ENCODE measurements at regions not wholly inside any gene's neighbourhood (a gene's known extent, or its start where the extent isn't known, plus 50 kb on each side); places are given as distances from the start of the nearest gene placed in this dataset.

DNA sequence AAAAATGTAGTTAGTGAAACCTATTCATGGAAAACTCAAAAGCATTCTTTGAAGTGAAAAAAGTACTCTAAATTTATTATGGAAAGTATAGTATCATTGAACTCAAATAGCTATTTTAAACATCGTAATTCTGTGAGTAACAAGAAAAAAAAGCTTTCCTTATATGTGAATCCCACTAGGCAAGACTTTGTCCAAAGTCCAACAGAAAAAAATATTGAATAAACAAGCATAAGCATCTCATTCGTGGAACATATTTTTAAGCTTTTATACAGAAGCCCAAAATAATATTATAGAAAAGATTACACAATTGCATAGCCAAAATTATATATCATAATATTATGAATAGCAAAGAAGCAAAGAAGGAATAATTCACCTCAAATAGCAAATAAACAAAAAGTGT is 79.4 kb upstream of the IFNE start:
- no peak for DNase-seq

DNA sequence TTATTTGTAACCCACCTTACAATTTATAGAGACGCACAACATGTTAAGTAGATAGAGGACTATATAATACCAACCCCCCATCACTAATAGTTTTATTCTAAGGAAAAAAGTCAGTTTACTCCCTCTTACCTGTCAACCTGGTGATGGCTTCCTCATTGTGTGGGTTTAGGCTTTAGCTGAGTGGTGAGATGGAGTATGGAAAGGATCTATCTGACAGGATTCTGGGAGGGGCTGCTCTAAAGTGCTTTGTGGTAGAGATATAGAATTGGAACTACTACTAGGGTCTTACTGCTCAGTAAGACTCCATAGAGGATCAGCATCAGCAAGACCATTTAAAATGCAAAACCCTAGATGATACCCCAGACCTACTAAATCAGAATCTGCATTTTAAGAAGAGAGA is 82.1 kb upstream of the IFNE start:
- no peak for DNase-seq

DNA sequence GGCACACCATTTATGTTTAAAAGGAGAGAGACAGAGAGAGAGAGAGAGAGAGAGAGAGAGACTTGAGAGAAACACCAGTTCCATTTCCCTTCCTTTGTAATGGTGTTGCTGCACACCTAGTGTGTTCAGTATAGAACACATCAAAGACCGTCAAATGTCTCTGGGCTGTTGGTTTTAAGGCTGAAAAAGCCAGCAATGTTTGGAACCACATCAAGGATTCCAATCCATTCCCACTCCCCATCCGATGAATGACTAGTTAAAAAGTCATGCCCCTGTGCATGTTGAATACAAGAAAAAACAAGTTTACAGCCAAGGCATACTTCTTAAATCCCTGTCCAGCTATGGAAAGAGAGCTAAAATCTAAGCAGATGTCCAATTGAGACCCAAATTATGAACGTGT is 83.0 kb upstream of the IFNE start:
- DNase-seq = no peak

DNA sequence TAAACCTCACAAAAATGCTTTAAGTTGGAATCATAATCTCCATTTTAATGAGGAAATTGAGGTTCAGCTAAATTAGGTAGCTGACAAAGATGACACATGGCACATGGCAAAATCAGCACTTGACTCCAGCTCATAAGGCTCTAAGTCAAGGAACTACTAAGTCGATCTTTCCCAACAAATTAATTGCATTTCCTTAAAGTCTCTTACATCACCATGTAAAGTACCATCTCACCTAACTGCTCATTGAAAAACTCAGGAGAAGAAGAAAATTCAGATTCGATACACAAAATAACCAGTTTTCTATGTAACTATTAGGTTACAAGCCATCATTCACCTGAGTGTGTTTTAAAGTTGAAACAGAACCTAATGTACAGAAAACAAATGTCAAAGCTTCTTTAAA is 85.8 kb upstream of the IFNE start:
- no peak for DNase-seq

DNA sequence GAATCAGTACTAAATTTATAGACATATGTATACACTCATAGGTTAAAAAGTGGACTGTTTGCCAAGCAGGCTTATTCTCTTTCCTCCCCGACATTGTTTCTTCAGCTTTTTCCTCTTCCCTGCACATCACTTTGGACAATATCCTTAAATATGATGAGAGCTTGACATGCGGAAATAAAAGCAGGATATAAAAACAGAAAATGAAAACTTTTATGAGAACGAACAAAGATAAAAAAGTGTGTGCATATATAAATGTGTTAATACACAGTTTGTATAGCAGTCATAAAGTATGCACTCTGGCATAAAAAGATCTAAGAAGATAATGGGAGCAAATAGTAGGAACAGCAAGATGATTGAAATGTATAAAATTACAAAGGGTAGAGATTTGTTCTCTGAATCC is 86.4 kb upstream of the IFNE start:
- DNase-seq = no peak

DNA sequence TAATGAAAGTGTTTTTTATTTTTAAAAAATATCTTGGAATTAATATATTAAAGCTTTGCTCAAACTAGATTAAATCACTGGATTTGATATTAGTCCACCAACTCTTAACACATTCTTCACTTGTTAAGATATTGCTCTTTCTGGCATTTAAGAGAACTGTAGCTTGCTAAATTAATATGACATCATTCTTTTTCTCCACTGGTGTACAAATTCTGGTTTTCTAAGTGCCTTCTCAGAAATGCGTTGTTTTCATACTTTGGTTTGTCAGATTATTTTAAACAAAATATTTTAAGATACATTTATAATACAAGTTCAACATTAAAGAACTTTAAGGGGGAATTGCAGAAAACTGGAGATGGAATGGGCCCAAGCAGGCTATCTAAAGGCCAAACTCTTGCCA is 87.6 kb upstream of the IFNE start:
- no peak for DNase-seq

DNA sequence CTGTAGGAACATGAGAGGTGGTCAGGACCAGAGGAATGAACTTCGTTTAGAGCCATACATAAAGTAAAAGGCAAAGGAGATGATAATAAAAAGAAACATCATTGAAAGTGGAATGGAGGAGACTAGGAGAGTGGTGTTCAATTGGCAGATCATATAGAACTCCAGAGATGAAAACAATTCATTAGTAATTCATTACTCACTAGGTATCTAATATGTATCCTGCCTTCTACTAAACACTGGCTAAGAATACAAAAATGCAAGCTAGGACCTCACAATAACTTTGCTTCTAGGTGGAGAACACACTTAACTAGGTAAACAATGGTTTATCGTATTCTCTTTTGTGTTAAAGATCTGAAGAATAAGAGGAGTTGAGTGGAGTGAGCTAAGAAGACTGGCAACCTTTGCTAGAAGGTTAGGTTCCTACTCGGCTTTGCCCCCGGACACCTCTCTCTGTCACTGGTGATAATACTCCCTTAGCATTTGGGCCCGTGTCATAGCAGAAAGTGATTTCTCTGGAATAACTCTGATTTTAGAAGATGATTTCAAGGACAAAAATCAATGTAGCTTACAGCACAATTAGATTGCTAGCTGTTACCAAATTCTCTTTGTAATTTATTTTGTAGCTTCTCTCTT is 88.6 kb upstream of the IFNE start:
- no peak for DNase-seq

DNA sequence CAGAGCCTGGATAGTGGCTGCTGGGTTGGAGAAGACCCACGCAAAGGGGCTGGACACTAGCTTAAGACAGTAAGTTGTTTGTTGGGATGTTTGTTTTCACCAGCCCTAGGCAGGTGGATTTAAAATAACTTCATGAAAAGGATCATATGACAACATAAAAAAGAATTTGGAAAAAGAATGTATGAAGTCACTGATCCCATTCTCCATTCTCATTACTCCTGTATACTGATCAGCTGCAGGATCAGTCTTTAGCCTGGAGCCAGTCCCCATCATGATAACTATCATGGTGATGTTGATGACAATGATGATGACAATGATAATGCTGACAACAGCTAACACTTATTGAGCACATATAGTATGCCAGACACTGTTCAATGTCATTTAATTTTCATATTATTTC is 92.1 kb upstream of the IFNE start:
- no peak for DNase-seq

DNA sequence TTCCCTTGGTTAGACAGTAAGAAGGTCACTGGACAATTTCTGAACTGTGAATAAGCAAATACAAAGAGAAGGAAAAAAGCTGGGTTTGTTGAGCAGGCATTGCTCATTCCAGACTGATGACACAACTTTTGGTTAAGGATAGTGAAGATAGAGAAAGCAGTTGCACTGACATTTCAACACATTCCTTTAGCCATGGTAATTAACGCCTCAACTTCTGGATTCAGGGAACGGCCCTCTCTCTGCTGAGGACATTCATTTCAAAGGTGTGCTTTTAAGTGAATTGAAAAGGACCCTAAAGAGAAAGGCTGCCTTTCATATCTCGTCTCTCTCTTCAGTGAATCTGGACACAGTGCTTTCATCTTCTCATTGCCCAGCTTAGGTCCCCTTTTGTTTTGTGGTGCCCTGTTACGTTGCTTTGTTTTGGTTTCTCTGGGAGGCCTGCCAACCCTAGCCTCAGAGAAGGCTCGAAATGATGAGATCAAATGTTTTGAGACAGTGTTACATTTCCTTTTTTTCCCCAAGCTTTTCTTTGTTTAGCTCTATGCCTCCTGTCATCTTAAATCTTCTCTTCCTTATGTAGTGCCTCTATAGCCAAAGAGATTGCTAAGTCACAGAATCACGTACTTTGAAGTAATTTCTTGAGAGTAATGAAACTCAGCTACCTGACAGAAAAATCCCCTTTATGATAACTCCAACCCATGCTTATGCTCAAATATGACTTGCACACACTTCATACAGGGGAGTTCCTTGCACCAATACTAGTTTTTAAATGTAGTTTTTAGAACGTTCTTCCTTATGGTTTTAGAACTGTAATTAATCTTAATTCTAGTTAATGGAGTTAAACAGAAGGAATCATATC is 94.4 kb upstream of the IFNE start:
- peak in 5 of 56 donors; percentile 3 to 32 (median 7) for DNase-seq

DNA sequence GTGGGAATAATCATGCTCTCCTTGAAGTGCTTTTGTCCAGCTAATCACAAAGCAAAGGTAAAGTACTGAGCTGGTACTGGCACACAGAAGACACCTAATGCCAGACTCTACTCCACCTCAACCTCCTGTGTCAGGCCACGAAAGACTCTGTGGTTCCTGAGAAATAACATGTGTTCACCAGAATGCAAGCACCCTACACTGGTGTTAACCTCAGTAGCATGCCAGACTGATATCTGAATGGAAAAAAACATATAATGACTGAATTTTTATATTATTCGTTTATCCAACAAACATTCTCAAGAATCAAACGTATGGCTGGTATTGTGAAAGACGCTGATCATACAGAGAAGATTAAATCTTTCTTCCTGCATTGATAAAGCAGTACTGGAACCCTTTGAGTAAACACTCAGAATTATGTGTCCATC is 97.1 kb upstream of the IFNE start:
- DNase-seq = no peak

DNA sequence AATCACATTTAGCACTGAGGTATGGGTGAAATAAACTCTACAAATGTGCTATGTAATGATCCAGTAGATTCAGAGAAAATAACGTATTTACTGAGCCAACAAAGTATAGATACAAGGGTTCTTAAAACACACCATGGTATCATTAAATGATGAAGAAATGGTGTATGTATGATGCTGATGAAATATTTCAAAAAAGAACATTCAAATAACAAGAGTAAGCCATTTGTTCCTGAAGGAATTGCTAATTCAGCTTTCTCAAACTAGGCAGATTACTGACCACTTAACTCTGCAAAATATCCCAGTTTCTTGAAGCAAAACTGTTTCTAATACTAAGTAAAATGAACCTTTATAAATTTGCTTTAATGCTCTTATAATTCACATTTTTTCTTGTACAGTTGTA is 97.6 kb upstream of the IFNE start:
- DNase-seq = no peak

DNA sequence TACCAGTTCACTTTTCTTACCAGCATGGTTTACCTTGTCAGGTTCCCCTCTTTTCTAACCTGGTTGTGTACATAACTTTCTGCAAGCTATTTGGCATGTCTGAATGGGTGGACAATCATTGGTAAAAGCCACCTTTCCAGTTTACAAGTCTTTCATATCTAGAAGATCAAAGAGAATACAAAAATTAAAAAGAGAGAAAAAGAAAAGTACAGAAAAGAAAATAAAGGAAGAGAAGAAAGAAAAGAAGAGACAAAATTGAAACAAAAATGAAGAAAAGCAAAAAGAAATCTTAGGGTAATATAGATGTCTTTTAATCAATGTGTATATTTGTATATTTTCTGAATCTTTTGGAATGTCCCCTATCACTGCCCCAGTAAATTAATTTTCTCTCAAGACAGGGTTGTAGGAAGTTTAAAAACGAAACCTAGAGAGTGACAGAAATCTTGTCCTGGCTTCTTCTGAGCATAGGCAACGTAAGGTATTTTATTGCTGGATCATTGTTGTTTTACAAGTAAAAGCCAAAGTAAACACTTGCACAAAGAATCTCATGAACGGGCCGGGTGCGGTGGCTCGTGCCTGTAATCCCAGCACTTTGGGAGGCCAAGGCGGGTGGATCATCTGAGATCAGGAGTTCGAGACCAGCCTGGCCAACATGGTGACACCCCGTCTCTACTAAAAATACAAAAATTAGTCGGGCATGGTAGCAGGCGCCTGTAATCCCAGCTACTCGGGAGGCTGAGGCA is 98.7 kb upstream of the IFNE start:
- no peak for DNase-seq

DNA sequence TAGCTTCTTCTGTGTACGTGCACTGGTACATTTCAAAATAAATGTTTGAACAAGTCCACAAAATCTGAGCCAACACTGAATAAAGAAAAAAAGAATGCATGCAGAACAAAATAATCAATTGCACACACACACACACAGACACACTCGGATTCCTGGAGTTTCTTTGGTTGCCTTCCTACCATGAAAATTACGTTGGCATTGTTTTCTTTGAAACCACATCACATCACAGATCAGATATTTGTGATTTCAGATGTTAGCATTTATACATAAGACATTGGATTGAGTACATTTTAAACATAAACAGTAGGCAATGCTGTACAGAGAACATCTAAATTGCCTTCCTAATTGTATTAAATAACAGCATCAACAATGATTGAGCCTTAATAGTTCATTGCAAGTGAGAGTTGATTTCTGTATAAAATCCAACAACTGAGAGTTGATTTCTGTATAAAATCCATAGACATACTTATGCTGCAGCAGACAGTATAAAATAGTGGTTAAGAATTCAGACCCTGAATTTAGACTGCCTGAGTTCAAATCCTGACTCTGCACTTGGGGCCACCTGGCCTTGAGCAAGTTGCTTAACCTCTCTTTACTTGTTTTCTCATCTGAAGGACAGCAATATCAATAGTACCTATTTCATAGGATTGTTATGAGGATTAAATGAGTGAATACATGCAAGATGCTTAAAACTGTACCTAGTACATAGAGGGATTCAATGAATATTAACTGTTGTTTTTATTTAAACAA is 101.7 kb upstream of the IFNE start:
- DNase-seq = no peak

DNA sequence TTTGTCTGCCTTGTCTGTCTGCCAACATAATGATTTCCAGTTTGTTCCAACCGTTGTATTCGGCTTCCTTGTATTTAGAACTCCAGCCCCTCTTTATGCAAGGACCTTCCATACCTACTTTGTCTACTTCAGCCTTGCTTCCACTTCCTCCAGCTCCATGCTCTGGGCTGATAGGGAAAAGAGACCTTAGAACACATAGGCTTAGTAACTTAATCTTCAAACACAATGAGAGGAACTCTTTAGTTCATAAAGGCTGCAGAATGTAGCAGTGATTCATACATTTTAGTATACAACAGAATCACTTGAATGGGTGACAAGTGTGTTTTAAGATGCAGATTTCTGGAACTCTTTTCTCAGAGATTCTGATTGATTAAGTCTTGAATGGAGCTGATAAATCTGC is 102.8 kb upstream of the IFNE start:
- no peak for DNase-seq

DNA sequence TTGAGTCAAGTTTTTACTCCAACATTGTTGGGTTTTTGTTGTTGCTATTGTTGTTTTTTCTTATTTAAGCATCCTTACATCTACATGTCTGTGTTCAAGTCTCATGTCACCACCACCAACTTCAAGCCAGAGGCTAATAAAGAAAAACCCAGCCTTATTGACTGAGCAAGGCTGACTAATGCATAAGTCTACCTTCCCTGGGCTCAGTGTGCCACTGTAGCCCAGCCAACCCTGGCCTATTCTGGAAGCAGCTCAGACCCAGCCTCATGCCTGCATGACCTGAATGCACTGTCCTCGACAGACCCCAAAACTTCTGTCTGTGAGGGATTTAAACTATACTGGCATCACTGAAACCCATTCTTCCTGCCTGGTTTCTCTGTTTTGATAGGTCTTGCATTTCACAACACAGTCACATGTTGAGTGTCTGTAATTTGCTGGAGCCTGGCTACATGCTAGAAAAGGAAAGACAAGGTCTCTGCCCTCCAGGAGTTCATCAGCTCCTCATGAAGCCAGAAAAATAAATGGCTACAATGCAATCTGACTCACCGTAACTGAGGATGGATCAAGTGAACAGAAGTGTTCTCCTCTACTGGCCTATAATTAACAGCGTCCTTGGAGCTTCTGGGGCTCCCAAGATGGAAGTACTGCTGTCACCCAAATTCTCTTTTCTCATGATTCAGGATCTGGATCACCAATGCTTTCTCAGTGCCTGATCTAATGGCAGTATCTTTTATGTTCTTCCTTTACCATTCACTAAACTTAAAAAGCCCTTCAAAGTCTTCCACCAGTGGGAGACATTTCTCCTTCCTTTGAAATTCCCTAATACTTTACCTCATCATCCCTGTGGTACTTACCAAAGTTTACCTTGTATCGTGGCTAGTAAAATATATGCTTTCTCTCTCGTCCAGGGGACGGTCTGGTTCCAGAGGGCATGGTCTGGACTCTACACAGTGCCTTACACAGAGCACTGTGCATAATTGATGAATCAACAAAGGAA is 103.9 kb upstream of the IFNE start:
- no peak for DNase-seq

DNA sequence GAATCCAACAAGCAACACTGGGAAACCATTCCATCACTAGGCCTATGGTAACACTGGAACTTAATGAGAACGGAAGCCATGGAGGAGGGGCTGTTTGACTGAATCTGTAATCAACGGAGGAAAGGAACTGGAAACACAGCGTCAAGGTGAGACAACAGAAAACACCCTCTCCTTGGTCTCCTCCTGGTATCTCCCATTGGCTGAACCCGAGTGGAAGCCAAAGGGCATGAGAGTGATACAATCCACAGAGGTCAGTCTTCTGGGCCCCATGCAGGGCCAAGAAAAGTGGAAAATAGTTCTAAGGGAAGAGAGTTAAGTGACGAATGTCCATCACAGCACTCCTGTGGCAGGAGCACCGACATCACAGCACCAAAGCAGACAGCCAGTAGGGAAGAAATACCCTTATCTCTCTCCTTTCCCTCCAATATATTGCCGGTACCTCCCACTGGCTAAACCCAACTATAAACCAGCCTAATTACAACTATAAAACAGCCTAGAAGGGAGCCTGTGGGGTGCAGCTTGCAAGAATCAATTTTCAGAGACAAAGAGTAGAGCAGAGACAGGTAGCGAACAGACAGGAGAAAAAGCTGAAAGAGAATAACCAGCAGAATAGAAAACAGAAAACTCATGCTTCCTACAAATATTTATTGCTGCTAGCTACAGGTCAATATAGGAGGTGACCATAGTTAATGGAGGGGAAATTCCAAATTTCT is 107.4 kb upstream of the IFNE start:
- DNase-seq = no peak

DNA sequence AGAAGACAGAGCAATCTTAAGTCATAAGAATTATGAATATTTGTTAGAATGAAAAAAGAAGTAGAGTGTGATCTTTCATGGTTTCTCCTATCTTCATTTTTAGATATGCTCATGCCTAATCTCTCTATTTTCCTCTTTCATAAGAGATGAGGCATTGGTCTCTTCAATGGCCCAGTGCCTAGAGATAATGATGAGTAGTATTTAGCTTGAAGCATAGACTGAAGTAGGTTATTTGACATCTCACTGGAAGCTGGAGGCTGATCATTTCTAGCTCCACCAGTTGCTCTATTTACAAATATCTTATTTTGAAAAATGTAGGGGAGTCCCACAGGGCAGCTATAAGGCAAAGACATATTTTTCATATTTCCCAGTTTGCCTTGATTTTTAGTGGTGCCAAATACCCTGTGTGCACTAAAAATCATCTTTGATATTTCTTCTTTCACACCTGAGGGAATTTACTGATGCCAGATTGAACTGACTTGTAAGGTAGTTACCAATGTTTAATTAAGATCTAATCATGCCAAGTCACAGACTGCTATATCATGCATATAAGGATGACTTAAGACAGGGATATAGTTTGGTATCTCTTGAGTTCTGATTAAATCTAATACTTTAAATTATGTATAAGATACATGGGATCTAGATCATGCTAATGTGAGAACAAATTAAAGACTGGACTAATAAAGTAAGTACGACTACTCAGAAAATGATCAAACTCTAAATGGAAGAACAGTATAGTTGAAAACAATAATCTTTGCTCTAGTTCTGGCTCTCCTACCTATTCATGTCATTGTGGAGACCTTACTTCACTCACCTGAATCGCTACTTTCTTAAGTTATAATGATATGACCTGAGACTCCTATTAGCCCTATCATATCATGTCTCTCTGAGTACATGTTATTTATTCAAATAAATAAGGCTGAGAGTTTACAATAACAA is 108.2 kb upstream of the IFNE start:
- DNase-seq = no peak
